HEK293 (cell line): ENCODE measurements at regions not wholly inside any gene's neighbourhood (a gene's known extent, or its start where the extent isn't known, plus 50 kb on each side); places are given as distances from the start of the nearest gene placed in this dataset.

Experiments used
- CTCF ChIA-PET: fragments of 350-600 bp; formaldehyde crosslinking; extraction: SDS; loops from one replicate; lab custom pipeline; 2021; ENCODE audit warnings: antibody characterized with exemption; lab: Yijun Ruan, JAX
- POLR2A ChIA-PET: fragments of 300-600 bp; formaldehyde crosslinking; extraction: SDS; loops from one replicate; lab custom pipeline; 2020; ENCODE audit warnings: antibody characterized with exemption, inconsistent platforms; lab: Yijun Ruan, JAX
- H3K27ac ChIP-seq: fragments of 200-500 bp; sonication (Bioruptor generic); 2 replicates; pipeline ENCODE4 v1.5.1; 2014; ENCODE audit warnings: low read depth, low read length, control low read depth, inconsistent platforms; ENCODE audit errors: extremely low read depth
- H3K36me3 ChIP-seq, 2 experiments: fragments of 200-500 bp in 1 of 2; sonication (Bioruptor generic) in 1 of 2; 1 replicate in 1 of 2; 2 replicates in 1 of 2; pipeline ENCODE4 v1.5.1; 2014 to 2017; ENCODE audit warnings: inconsistent platforms in 2 of 2, low read length in 2 of 2; ENCODE audit not compliant: control insufficient read depth in 2 of 2, insufficient read depth in 1 of 2
- H3K4me1 ChIP-seq: fragments of 200-500 bp; sonication (Bioruptor generic); 2 replicates; pipeline ENCODE4 v1.5.1; 2014; ENCODE audit warnings: mild to moderate bottlenecking, low read length, inconsistent platforms; ENCODE audit not compliant: control insufficient read depth, insufficient read depth
- H3K4me3 ChIP-seq: 2 replicates; pipeline ENCODE4 v1.5.1; 2011; ENCODE audit warnings: low read depth, mild to moderate bottlenecking, control low read depth, low read length, moderate library complexity
- H3K9me3 ChIP-seq: fragments of 200-500 bp; sonication (Bioruptor generic); 2 replicates; pipeline ENCODE4 v1.5.1; 2014; ENCODE audit warnings: low read depth, low read length, inconsistent platforms; ENCODE audit not compliant: control insufficient read depth, insufficient read depth
- BCL11A ChIP-seq: fragments of 450-650 bp; formaldehyde crosslinking; IDR thresholded peaks from 2 replicates; pipeline ENCODE4 v1.5.1; 2016; ENCODE audit warnings: low read depth, missing biosample characterization, missing genetic modification characterization
- CTCF ChIP-seq: fragments of 450-650 bp; formaldehyde crosslinking; IDR thresholded peaks from 2 replicates; pipeline ENCODE4 v1.5.1; 2016; ENCODE audit warnings: missing biosample characterization, missing genetic modification characterization
- GLIS1 ChIP-seq: fragments of 450-650 bp; formaldehyde crosslinking; IDR thresholded peaks from 2 replicates; pipeline ENCODE4 v1.5.1; 2016; ENCODE audit warnings: missing biosample characterization, missing genetic modification characterization
- HOXD13 ChIP-seq: sonication (generic); formaldehyde crosslinking; IDR thresholded peaks from 2 replicates; pipeline ENCODE4 v1.8.0; 2022; ENCODE audit warnings: missing genetic modification reagents, borderline replicate concordance
- KLF17 ChIP-seq: fragments of 450-650 bp; formaldehyde crosslinking; IDR thresholded peaks from 2 replicates; pipeline ENCODE4 v1.5.1; 2016; ENCODE audit warnings: missing biosample characterization, missing genetic modification characterization
- REPIN1 ChIP-seq: fragments of 450-650 bp; formaldehyde crosslinking; IDR thresholded peaks from 2 replicates; pipeline ENCODE4 v1.5.1; 2017; ENCODE audit warnings: missing biosample characterization, missing genetic modification characterization, low read depth
- ZFP37 ChIP-seq: fragments of 450-650 bp; formaldehyde crosslinking; IDR thresholded peaks from 2 replicates; pipeline ENCODE4 v1.5.1; 2016; ENCODE audit warnings: missing biosample characterization, missing genetic modification characterization
- ZNF138 ChIP-seq: fragments of 450-650 bp; formaldehyde crosslinking; IDR thresholded peaks from 2 replicates; pipeline ENCODE4 v1.5.1; 2016; ENCODE audit warnings: missing biosample characterization, missing genetic modification characterization, borderline replicate concordance
- ZNF148 ChIP-seq: fragments of 450-650 bp; formaldehyde crosslinking; IDR thresholded peaks from 2 replicates; pipeline ENCODE4 v1.5.0; 2017; ENCODE audit warnings: missing biosample characterization, missing genetic modification characterization, borderline replicate concordance
- ZNF16 ChIP-seq: fragments of 450-650 bp; formaldehyde crosslinking; IDR thresholded peaks from 2 replicates; pipeline ENCODE4 v1.5.1; 2016; ENCODE audit warnings: low read depth, missing biosample characterization, missing genetic modification characterization
- ZNF174 ChIP-seq: fragments of 450-650 bp; formaldehyde crosslinking; IDR thresholded peaks from 2 replicates; pipeline ENCODE4 v1.5.0; 2017; ENCODE audit warnings: missing biosample characterization, mild to moderate bottlenecking, missing genetic modification characterization
- ZNF19 ChIP-seq: fragments of 450-650 bp; formaldehyde crosslinking; IDR thresholded peaks from 2 replicates; pipeline ENCODE4; 2016; ENCODE audit warnings: missing biosample characterization, missing genetic modification characterization, low read depth
- ZNF23 ChIP-seq: fragments of 450-650 bp; formaldehyde crosslinking; IDR thresholded peaks from 2 replicates; pipeline ENCODE4 v1.5.1; 2016; ENCODE audit warnings: missing biosample characterization, missing genetic modification characterization, borderline replicate concordance
- ZNF24 ChIP-seq: fragments of 450-650 bp; formaldehyde crosslinking; IDR thresholded peaks from 2 replicates; pipeline ENCODE4 v1.5.1; 2016; ENCODE audit warnings: missing biosample characterization, missing genetic modification characterization
- ZNF394 ChIP-seq: fragments of 450-650 bp; formaldehyde crosslinking; IDR thresholded peaks from 2 replicates; pipeline ENCODE4 v1.5.1; 2016; ENCODE audit warnings: missing biosample characterization, missing genetic modification characterization, mild to moderate bottlenecking, moderate library complexity, borderline replicate concordance
- ZNF423 ChIP-seq: fragments of 450-650 bp; formaldehyde crosslinking; IDR thresholded peaks from 2 replicates; pipeline ENCODE4 v1.5.1; 2016; ENCODE audit warnings: missing biosample characterization, missing genetic modification characterization
- ZNF791 ChIP-seq: fragments of 450-650 bp; formaldehyde crosslinking; IDR thresholded peaks from 2 replicates; pipeline ENCODE4 v1.5.1; 2016; ENCODE audit warnings: missing biosample characterization, missing genetic modification characterization
- TF ChIP-seq, protein P1 (sequence below): fragments of 450-650 bp; formaldehyde crosslinking; IDR thresholded peaks from 2 replicates; pipeline ENCODE4 v1.5.1; 2016; ENCODE audit warnings: missing biosample characterization, missing genetic modification characterization, low read depth
- TF ChIP-seq, protein P2 (sequence below): fragments of 450-650 bp; formaldehyde crosslinking; IDR thresholded peaks from 2 replicates; pipeline ENCODE4 v1.5.1; 2016; ENCODE audit warnings: missing biosample characterization, missing genetic modification characterization, borderline replicate concordance
- TF ChIP-seq, protein P3 (sequence below): fragments of 450-650 bp; formaldehyde crosslinking; IDR thresholded peaks from 2 replicates; pipeline ENCODE4; 2016; ENCODE audit warnings: missing biosample characterization, missing genetic modification characterization

- no peak for TF ChIP-seq ZNF148 (tag by site-specific recombination)
- TF ChIP-seq CTCF = no peak
- TF ChIP-seq, protein P1, sequence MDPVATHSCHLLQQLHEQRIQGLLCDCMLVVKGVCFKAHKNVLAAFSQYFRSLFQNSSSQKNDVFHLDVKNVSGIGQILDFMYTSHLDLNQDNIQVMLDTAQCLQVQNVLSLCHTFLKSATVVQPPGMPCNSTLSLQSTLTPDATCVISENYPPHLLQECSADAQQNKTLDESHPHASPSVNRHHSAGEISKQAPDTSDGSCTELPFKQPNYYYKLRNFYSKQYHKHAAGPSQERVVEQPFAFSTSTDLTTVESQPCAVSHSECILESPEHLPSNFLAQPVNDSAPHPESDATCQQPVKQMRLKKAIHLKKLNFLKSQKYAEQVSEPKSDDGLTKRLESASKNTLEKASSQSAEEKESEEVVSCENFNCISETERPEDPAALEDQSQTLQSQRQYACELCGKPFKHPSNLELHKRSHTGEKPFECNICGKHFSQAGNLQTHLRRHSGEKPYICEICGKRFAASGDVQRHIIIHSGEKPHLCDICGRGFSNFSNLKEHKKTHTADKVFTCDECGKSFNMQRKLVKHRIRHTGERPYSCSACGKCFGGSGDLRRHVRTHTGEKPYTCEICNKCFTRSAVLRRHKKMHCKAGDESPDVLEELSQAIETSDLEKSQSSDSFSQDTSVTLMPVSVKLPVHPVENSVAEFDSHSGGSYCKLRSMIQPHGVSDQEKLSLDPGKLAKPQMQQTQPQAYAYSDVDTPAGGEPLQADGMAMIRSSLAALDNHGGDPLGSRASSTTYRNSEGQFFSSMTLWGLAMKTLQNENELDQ (tag by site-specific recombination) = no peak
- no peak for TF ChIP-seq ZNF138 (tag by site-specific recombination)
These were observed 243.5 kb upstream of the FANCL start (continued) for GRCh38 chr2:58484629-58485028.

GRCh38 chr2:58484221-58484620 lies 243.1 kb upstream of the FANCL start:
- ChIA-PET CTCF (no interaction called here), POLR2A (no interaction called here)
- TF ChIP-seq REPIN1 (tag by site-specific recombination) = no peak
- Histone ChIP-seq H3K27ac (no peak overlapping the region), H3K9me3 (no peaks in the 10 kb centered on the region), H3K36me3 (no peaks in the 10 kb centered on the region), H3K4me1 (no peaks in the 10 kb centered on the region), H3K4me3 (no peak overlapping the region)

DNA sequence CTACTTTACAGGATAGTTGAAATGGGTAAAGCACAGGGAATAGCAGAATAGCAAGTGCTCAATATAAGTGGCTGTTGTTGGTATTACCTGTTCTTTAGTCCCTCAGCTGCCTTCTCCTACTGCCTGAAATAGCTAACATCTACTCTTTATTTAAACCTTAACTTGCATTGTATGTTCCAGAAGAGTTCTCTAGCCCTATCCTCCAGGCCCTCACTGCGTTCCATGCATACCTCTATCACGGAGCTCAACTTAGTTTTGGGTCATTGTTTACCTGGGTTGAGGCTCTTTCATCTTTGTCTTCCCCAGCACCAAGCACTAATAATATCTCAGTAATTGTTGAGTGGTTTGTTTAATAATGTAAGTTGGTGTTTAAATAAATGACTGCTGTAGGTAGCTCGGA lies 242.2 kb upstream of the FANCL start:
- H3K9me3 ChIP-seq = no peaks in the 10 kb centered on the region
- H3K27ac ChIP-seq = no peak overlapping the region
- ChIA-PET CTCF (interaction anchor here (0.6 kb wide), 1 partner anchor 9 kb away, joined by 6 read pairs; no protein-coding TSS in a partner anchor), POLR2A (no interaction called here)
- TF ChIP-seq ZNF19 (tag by site-specific recombination) (no peak), ZNF174 (tag by site-specific recombination) (no peak), KLF17 (tag by site-specific recombination) (no peak), ZFP37 (tag by site-specific recombination) (no peak), ZNF394 (tag by site-specific recombination) (no peak), ZNF24 (tag by site-specific recombination) (no peak), ZNF423 (tag by site-specific recombination) (no peak), ZNF16 (no peak), ZNF791 (tag by site-specific recombination) (no peak), BCL11A (no peak), GLIS1 (tag by site-specific recombination) (no peak), ZNF23 (no peak), HOXD13 (CRISPR knock-in tag) (no peak)
- TF ChIP-seq, protein P2, sequence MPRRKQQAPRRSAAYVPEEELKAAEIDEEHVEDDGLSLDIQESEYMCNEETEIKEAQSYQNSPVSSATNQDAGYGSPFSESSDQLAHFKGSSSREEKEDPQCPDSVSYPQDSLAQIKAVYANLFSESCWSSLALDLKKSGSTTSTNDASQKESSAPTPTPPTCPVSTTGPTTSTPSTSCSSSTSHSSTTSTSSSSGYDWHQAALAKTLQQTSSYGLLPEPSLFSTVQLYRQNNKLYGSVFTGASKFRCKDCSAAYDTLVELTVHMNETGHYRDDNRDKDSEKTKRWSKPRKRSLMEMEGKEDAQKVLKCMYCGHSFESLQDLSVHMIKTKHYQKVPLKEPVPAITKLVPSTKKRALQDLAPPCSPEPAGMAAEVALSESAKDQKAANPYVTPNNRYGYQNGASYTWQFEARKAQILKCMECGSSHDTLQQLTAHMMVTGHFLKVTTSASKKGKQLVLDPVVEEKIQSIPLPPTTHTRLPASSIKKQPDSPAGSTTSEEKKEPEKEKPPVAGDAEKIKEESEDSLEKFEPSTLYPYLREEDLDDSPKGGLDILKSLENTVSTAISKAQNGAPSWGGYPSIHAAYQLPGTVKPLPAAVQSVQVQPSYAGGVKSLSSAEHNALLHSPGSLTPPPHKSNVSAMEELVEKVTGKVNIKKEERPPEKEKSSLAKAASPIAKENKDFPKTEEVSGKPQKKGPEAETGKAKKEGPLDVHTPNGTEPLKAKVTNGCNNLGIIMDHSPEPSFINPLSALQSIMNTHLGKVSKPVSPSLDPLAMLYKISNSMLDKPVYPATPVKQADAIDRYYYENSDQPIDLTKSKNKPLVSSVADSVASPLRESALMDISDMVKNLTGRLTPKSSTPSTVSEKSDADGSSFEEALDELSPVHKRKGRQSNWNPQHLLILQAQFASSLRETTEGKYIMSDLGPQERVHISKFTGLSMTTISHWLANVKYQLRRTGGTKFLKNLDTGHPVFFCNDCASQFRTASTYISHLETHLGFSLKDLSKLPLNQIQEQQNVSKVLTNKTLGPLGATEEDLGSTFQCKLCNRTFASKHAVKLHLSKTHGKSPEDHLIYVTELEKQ (tag by site-specific recombination) = no peak
- TF ChIP-seq, protein P3, sequence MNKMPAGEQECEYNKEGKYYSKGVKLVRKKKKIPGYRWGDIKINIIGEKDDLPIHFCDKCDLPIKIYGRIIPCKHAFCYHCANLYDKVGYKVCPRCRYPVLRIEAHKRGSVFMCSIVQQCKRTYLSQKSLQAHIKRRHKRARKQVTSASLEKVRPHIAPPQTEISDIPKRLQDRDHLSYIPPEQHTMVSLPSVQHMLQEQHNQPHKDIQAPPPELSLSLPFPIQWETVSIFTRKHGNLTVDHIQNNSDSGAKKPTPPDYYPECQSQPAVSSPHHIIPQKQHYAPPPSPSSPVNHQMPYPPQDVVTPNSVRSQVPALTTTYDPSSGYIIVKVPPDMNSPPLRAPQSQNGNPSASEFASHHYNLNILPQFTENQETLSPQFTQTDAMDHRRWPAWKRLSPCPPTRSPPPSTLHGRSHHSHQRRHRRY (tag by site-specific recombination) = no peak
- H3K4me3 ChIP-seq = no peak overlapping the region
- no peaks in the 10 kb centered on the region for H3K4me1 ChIP-seq
- no peaks in the 10 kb centered on the region for H3K36me3 ChIP-seq
